ENCODE measurements at regions not wholly inside any gene's neighbourhood (a gene's known extent, or its start where the extent isn't known, plus 50 kb on each side); places are given as distances from the start of the nearest gene placed in this dataset.
A peak's percentile ranks its signal among the peaks of the same experiment; 100 is the strongest.

DNA sequence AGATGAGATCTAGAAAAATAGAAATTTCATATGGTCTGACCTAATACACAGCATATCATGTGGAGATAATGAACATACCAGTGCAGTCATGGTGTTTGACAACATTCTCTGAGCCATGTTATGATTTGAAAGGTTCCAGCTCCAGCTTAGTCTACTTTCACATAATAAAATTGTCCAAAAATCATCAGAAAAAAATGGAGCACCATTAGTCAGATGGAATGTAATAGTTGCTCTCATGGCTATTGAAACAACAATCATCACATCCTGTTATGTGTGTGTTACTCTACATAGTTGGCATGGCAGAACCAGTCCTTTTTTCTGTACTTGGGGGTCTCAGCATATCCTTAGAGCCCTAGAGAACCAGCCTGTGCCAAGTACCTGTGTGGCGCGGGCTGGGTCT lies 678.9 kb upstream of the FANCL start:
- H3K4me3 ChIP-seq (ENCODE audit: low read length): no peak overlapping the region
- TF ChIP-seq, protein P1, sequence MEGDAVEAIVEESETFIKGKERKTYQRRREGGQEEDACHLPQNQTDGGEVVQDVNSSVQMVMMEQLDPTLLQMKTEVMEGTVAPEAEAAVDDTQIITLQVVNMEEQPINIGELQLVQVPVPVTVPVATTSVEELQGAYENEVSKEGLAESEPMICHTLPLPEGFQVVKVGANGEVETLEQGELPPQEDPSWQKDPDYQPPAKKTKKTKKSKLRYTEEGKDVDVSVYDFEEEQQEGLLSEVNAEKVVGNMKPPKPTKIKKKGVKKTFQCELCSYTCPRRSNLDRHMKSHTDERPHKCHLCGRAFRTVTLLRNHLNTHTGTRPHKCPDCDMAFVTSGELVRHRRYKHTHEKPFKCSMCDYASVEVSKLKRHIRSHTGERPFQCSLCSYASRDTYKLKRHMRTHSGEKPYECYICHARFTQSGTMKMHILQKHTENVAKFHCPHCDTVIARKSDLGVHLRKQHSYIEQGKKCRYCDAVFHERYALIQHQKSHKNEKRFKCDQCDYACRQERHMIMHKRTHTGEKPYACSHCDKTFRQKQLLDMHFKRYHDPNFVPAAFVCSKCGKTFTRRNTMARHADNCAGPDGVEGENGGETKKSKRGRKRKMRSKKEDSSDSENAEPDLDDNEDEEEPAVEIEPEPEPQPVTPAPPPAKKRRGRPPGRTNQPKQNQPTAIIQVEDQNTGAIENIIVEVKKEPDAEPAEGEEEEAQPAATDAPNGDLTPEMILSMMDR (conservative IDR thresholded peaks at IDR 0.05; ENCODE audit: low read length): no peak
- DNase-seq (ENCODE audit: low read depth): peak; percentile 66

DNA sequence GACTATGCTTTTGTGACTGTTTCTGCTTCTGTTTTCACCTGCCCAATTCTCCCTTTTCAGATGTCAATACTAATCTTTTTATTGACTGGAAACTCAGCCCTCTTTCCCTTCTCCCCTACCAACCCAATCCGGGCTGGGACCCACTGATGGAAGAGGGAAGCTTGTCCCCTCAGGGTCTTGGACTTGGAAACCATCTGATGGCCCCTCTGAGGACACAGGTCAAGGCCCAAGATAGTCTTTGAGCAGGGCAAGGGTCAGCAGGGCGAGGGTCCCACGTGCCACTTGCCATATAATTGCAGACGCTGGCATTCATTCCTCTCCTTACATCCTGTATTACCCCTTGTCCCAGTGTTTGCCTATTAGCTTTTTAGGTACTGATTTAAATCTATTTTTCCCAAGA lies 678.2 kb upstream of the FANCL start:
- DNase-seq (ENCODE audit: low read depth): no peak
- H3K4me3 ChIP-seq (ENCODE audit: low read length): no peak overlapping the region
- TF ChIP-seq, protein P1 (conservative IDR thresholded peaks at IDR 0.05; ENCODE audit: low read length): no peak

DNA sequence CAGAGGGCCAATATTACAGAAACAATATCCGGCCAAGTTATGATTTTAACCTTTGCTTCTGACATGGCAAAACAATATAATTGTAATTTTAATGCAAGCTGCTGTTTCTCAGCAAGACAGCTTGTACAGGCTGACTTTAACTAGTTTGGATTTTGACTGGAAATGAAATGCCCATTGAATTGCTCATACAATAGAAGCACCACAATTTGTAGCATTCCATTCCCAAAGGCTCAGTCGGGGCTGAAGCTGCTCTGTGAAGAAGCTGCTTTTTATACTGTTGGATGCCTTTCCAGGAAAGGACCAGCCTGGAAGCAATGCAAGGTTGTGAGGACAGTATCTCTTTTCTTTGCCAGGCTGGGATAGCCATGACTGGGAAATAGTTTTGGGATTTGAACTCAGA lies 677.0 kb upstream of the FANCL start:
- DNase-seq (ENCODE audit: low read depth): peak; percentile 83
- TF ChIP-seq, protein P1 (conservative IDR thresholded peaks at IDR 0.05; ENCODE audit: low read length): no peak
- H3K4me3 ChIP-seq (ENCODE audit: low read length): no peak overlapping the region

DNA sequence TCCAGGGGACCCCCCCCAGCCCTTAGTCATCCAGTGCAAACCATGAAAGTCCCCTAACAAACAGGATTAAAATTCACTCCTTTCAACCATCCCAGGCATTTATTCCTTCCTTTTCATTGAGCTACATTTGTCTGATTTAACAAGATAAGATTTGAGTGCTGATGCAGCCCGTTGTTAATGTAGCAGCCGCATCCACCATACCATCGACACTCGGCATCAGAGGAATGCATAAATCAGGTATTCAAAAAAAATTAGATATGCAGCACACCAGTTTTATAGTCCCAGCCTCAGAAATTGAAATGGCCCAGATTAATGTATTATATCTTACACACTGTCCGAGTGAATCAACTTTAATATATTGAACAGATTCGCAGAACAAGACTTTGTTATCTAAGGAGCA lies 676.5 kb upstream of the FANCL start:
- DNase-seq (ENCODE audit: low read depth): no peak
- H3K4me3 ChIP-seq (ENCODE audit: low read length): no peak overlapping the region
- TF ChIP-seq, protein P1 (conservative IDR thresholded peaks at IDR 0.05; ENCODE audit: low read length): no peak

DNA sequence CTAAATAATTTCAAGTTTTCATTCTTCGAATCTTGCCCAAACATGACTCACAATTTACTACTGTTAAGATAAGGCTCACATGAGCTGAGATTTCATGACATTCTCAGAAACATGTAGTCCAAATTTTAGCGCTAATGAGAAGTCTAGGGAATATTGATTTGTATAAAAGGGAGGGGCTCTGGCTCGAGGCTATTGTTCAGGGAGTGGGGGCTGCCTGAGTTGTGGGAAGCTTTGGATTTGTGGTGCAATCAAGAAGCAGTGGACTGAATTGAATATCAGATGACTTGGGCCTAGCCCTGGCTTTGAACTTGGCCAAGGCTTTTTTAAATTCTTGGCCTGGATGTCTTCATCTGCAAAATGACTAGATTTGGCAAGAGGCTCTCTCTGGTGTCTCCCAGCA lies 674.9 kb upstream of the FANCL start:
- no peak for DNase-seq (ENCODE audit: low read depth)
- no peak overlapping the region for H3K4me3 ChIP-seq (ENCODE audit: low read length)
- TF ChIP-seq, protein P1 (conservative IDR thresholded peaks at IDR 0.05; ENCODE audit: low read length): no peak

DNA sequence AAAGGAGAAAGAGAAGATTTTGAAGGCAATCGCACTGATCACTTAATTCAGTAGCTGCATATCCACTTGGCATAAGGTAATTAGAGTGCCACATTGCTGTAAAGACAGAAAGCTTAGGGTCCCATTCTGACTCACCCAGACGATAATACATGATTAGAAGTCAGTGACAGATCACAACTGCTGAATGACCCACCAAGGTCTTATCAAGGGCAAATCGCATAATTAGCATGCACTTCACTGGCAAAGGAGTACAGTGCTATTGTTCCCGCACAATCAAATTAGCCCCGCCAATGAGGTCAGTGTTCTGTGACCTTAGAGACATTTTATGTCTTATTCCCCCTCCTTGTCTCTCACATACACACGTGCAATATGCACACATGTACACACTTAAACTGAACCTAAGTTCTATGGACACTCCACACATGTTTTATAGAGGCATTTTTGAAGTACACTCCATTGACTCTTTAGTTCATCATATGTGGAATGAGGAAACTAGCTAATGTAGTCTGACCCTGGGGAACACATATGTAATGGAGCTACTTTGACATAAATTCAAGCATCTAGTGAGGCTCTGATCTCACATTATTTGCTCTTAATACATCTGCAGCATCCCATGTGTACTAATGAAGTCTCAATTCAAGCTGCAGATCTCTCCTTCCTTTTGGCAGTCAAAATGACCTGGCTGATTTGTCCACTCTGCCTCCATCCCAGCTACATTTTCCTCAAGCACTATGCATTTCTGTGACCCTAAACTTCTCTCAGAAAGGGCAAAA lies 673.8 kb upstream of the FANCL start:
- no peak overlapping the region for H3K4me3 ChIP-seq (ENCODE audit: low read length)
- TF ChIP-seq, protein P1 (conservative IDR thresholded peaks at IDR 0.05; ENCODE audit: low read length): no peak
- DNase-seq (ENCODE audit: low read depth): no peak

DNA sequence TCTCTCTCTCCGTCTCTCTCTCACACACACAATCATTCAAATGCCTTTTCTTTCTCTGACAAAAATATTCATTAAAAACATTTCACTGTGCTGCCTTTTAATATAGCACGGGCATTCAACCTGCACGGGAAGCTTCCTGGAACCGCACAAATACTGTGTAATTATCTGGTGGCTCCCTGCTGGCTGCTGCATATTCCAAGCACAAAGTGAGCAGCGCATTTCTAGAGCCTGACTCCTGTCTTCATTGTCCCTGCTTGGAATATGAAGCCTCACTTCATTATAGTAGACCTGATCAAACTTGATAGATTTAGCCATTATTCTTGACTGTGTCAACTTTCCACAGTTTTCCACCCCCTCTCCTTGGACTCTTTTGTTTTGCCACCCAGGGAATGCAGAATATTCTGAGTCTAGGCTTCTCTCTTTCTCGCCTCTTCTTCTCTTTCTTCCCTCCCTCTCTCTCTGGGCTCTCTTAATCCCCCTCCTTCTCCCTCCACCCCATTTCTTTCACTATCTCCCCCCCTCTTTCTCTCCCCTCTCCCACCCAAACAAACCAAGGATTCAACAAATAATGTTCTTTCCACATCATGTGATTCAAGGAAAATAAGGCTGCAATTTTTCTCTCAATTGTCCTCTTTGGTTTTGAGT lies 672.1 kb upstream of the FANCL start:
- H3K4me3 ChIP-seq (ENCODE audit: low read length): no peak overlapping the region
- TF ChIP-seq, protein P1 (conservative IDR thresholded peaks at IDR 0.05; ENCODE audit: low read length): no peak
- no peak for DNase-seq (ENCODE audit: low read depth)
